Vagina (tissue), 2 donors: ENCODE measurements at regions not wholly inside any gene's neighbourhood (a gene's known extent, or its start where the extent isn't known, plus 50 kb on each side); places are given as distances from the start of the nearest gene placed in this dataset.
"Not testable (repeated sequence)": the region's sequence is repeated elsewhere in the genome, so short reads cannot be mapped to it uniquely, and the experiment has no call there.

Experiments used
- CTCF ChIP-seq, 3 experiments: fragments of 450-650 bp in 2 of 3; fragments of 200-600 bp in 1 of 3; sonication (generic) in 1 of 3; IDR thresholded peaks; one replicate each; pipeline ENCODE4 v1.5.1; 2017 to 2019; ENCODE audit warnings: antibody characterized with exemption in 3 of 3, mild to moderate bottlenecking in 2 of 3, moderate library complexity in 2 of 3
- POLR2AphosphoS5 ChIP-seq, 2 donors: sonication (generic); formaldehyde crosslinking; IDR thresholded peaks; one replicate each; pipeline ENCODE4 v1.9.0; 2017; ENCODE audit warnings: antibody characterized with exemption in 2 of 2, mild to moderate bottlenecking in 2 of 2, low read depth in 1 of 2; ENCODE audit not compliant: insufficient read depth in 1 of 2

DNA sequence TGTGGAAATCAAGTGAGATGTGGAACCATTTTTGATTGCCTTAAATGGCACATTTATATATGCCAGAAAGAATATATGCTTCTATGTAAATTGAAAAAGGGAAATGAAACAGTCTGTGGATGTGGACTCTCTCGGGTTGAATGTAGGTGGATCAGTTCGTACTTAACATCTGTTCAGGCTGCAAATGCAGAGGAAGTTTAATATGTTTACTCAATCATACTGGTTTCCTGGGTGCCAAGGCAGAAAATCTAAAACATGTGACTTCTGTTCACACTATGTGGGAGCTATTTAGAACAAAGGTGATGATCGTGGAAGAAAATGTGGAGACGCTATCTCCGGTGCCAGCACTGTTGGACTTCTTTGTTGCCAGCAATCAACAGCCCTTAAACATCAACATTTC is 1809.9 kb downstream of the ARAP2 start:
- TF ChIP-seq POLR2AphosphoS5 (IDR thresholded peaks at IDR 0.05; ENCODE audit: insufficient read depth in 1 of 2, low read depth in 1 of 2); CTCF (IDR thresholded peaks at IDR 0.05): not testable (repeated sequence)
